Ascending aorta (tissue), 2 donors: ENCODE measurements at regions not wholly inside any gene's neighbourhood (a gene's known extent, or its start where the extent isn't known, plus 50 kb on each side); places are given as distances from the start of the nearest gene placed in this dataset.

ENCODE experiments used
- DNase-seq, 2 donors: peaks; one replicate each; pipeline ENCODE4 v3.0.0-alpha.2; 2019; ENCODE audit warnings: low spot score in 2 of 2
- H3K27ac ChIP-seq, 2 donors: fragments of 200-600 bp; sonication (generic); one replicate each; pipeline ENCODE4 v1.5.1; 2016 to 2017; ENCODE audit warnings: mild to moderate bottlenecking in 1 of 2
- H3K27me3 ChIP-seq: fragments of 200-600 bp; sonication (generic); one replicate; pipeline ENCODE4 v1.5.1; 2017
- H3K36me3 ChIP-seq, 2 donors: fragments of 200-600 bp; sonication (generic); one replicate each; pipeline ENCODE4 v1.5.1; 2016
- H3K4me1 ChIP-seq, 2 donors: fragments of 200-600 bp; sonication (generic); one replicate each; pipeline ENCODE4 v1.5.1; 2016 to 2017; ENCODE audit warnings: mild to moderate bottlenecking in 1 of 2
- H3K4me3 ChIP-seq, 2 donors: fragments of 200-600 bp; sonication (generic); one replicate each; pipeline ENCODE4 v1.5.1; 2016 to 2017; ENCODE audit warnings: mild to moderate bottlenecking in 1 of 2
- H3K9me3 ChIP-seq, 2 donors: fragments of 200-600 bp; sonication (generic); one replicate each; pipeline ENCODE4 v1.5.1; 2016
- CTCF ChIP-seq, 3 experiments: fragments of 200-600 bp in 2 of 3; fragments of 450-650 bp in 1 of 3; sonication (generic) in 2 of 3; IDR thresholded peaks; one replicate each; pipeline ENCODE4 v1.5.1; 2016 to 2019; ENCODE audit warnings: antibody characterized with exemption in 3 of 3, mild to moderate bottlenecking in 1 of 3, moderate library complexity in 1 of 3
- intact Hi-C: fragments of 100-400 bp; cut with DNase I; formaldehyde crosslinking; loops from one replicate; pipeline ENCODE4 v1.15.1; 2023

GRCh38 chr3:66715806-66716205, 215.0 kb upstream of the LRIG1 start:
- no peaks in the 10 kb centered on the region for H3K36me3 ChIP-seq
- no peak for TF ChIP-seq CTCF (IDR thresholded peaks at IDR 0.05)
- H3K27me3 ChIP-seq: no peaks in the 10 kb centered on the region
- H3K9me3 ChIP-seq: no peaks in the 10 kb centered on the region
- DNase-seq: no peak
- H3K27ac ChIP-seq: no peak overlapping the region
- intact Hi-C loops: no loop called here
- no peak overlapping the region for H3K4me3 ChIP-seq
- no peaks in the 10 kb centered on the region for H3K4me1 ChIP-seq

DNA sequence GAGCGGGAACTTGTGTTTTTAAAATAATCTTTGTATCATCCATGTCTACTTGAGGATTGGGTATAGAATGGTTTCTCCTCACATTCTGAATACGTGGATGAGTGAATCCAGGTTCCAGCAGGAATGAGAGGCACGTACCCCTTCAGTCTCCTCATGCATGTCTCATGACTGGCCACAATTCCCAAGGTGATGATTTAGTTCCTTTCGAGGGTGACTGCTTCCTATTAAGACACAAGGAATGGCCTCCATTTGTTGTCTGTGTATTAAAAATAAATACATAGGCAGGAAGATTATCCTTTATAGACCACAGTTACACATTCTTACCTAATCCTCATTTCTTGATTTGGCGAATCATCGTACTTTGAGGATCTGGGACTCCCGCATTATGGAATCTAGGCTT, 217.0 kb upstream of the LRIG1 start:
- H3K27me3 ChIP-seq: no peaks in the 10 kb centered on the region
- no peak overlapping the region for H3K27ac ChIP-seq
- no peaks in the 10 kb centered on the region for H3K36me3 ChIP-seq
- intact Hi-C loops: no loop called here
- no peak overlapping the region for H3K4me3 ChIP-seq
- DNase-seq: no peak
- H3K9me3 ChIP-seq: no peaks in the 10 kb centered on the region
- TF ChIP-seq CTCF (IDR thresholded peaks at IDR 0.05): no peak
- no peaks in the 10 kb centered on the region for H3K4me1 ChIP-seq

GRCh38 chr3:66719796-66720356, 219.1 kb upstream of the LRIG1 start:
- no peaks in the 10 kb centered on the region for H3K27me3 ChIP-seq
- H3K4me3 ChIP-seq: no peak overlapping the region
- no peaks in the 10 kb centered on the region for H3K36me3 ChIP-seq
- no peaks in the 10 kb centered on the region for H3K9me3 ChIP-seq
- H3K4me1 ChIP-seq: no peaks in the 10 kb centered on the region
- TF ChIP-seq CTCF (IDR thresholded peaks at IDR 0.05): no peak
- intact Hi-C loops: loop anchor here (10.0 kb wide), 2 partner anchors 215 to 315 kb away; partner anchors contain the start of gene LRIG1
- DNase-seq: no peak
- H3K27ac ChIP-seq: no peak overlapping the region

- Histone ChIP-seq H3K36me3 (no peaks in the 10 kb centered on the region), H3K4me3 (no peak overlapping the region), H3K27me3 (no peaks in the 10 kb centered on the region), H3K4me1 (no peaks in the 10 kb centered on the region), H3K9me3 (no peaks in the 10 kb centered on the region), H3K27ac (no peak overlapping the region)
- DNase-seq: no peak
- intact Hi-C loops: loop anchor here (10.0 kb wide), 2 partner anchors 216 to 316 kb away; partner anchors contain the start of gene LRIG1
- no peak for TF ChIP-seq CTCF (IDR thresholded peaks at IDR 0.05)
Observed at GRCh38 chr3:66720508-66720907, 219.7 kb upstream of the LRIG1 start.

GRCh38 chr3:66722675-66723074, 221.9 kb upstream of the LRIG1 start:
- no peak for TF ChIP-seq CTCF (IDR thresholded peaks at IDR 0.05)
- no peak overlapping the region for H3K4me3 ChIP-seq
- H3K4me1 ChIP-seq: no peaks in the 10 kb centered on the region
- intact Hi-C loops: loop anchor here (10.0 kb wide), 2 partner anchors 218 to 318 kb away; partner anchors contain the start of gene LRIG1
- H3K9me3 ChIP-seq: no peaks in the 10 kb centered on the region
- H3K27me3 ChIP-seq: no peaks in the 10 kb centered on the region
- H3K27ac ChIP-seq: peak overlapping the region; percentile 25 to 52
- DNase-seq: peak; percentile 9 to 80
- H3K36me3 ChIP-seq: no peaks in the 10 kb centered on the region

GRCh38 chr3:66723231-66723630, 222.4 kb upstream of the LRIG1 start:
- Histone ChIP-seq H3K27ac (peak overlapping the region; percentile 25 to 52), H3K27me3 (no peaks in the 10 kb centered on the region), H3K4me1 (no peaks in the 10 kb centered on the region), H3K9me3 (no peaks in the 10 kb centered on the region), H3K4me3 (no peak overlapping the region), H3K36me3 (no peaks in the 10 kb centered on the region)
- intact Hi-C loops: loop anchor here (10.0 kb wide), 2 partner anchors 218 to 318 kb away; partner anchors contain the start of gene LRIG1
- DNase-seq: no peak
- no peak for TF ChIP-seq CTCF (IDR thresholded peaks at IDR 0.05)
